Panc1 (cell line): ENCODE measurements at regions not wholly inside any gene's neighbourhood (a gene's known extent, or its start where the extent isn't known, plus 50 kb on each side); places are given as distances from the start of the nearest gene placed in this dataset.
A peak's percentile ranks its signal among the peaks of the same experiment; 100 is the strongest.

Experiments used
- ATAC-seq: fragments of 200-7000 bp; cut with Tn5 transposase; 2 replicates; pipeline ENCODE4 v1.9.1; 2020; ENCODE audit warnings: mild to moderate bottlenecking, moderate library complexity
- BruUV-seq: library from RNA; stranded (reverse); fragments of 400-500 nt; replicated peaks from 2 replicates; lab custom pipeline; 2021; lab: Mats Ljungman, UMichigan
- CTCF ChIA-PET: fragments of 300-600 bp; sonication (Branson Sonifier 250); formaldehyde crosslinking; loops from one replicate; lab custom pipeline; 2022; ENCODE audit warnings: antibody characterized with exemption; lab: Charles Lee
- POLR2A ChIA-PET: fragments of 300-600 bp; sonication (Branson Sonifier 250); formaldehyde crosslinking; loops from one replicate; lab custom pipeline; 2022; ENCODE audit warnings: antibody characterized with exemption; lab: Charles Lee
- DNase-seq: peaks from one replicate; pipeline ENCODE4 v3.0.0-alpha.2; 2010; ENCODE audit warnings: low read depth, low spot score
- H3K27ac ChIP-seq: 2 replicates; pipeline ENCODE4 v1.5.1; 2011; ENCODE audit warnings: mild to moderate bottlenecking, low read length, inconsistent platforms
- H3K27me3 ChIP-seq: fragments of 200-500 bp; sonication (Bioruptor generic); 2 replicates; pipeline ENCODE4 v1.6.0; 2014; ENCODE audit warnings: low read length, inconsistent platforms; ENCODE audit not compliant: control insufficient read depth, insufficient read depth
- H3K36me3 ChIP-seq: fragments of 200-500 bp; sonication (Bioruptor generic); 2 replicates; pipeline ENCODE4 v1.5.1; 2014; ENCODE audit warnings: inconsistent platforms, mild to moderate bottlenecking, low read length, moderate library complexity; ENCODE audit not compliant: control insufficient read depth, insufficient read depth
- H3K4me1 ChIP-seq: 2 replicates; pipeline ENCODE4 v1.5.1; 2011; ENCODE audit warnings: inconsistent platforms, mild to moderate bottlenecking, low read length, moderate library complexity; ENCODE audit not compliant: control insufficient read depth, insufficient read depth
- H3K4me3 ChIP-seq, 2 experiments: 2 replicates each; pipeline ENCODE4 v1.5.1; 2011 to 2012; ENCODE audit warnings: low read depth in 2 of 2, low read length in 2 of 2, mild to moderate bottlenecking in 2 of 2, inconsistent platforms in 1 of 2, moderate library complexity in 1 of 2
- H3K9me3 ChIP-seq: fragments of 200-500 bp; sonication (Bioruptor generic); 2 replicates; pipeline ENCODE4 v1.5.1; 2014; ENCODE audit warnings: low read depth, mild to moderate bottlenecking, inconsistent platforms, low read length, moderate library complexity; ENCODE audit not compliant: control insufficient read depth, insufficient read depth
- POLR2AphosphoS5 ChIP-seq: IDR thresholded peaks from 2 replicates; pipeline ENCODE4 v1.6.1; 2012; ENCODE audit warnings: mild to moderate bottlenecking, low read depth, low read length, moderate library complexity
- SIN3A ChIP-seq: IDR thresholded peaks from 2 replicates; pipeline ENCODE4 v1.6.1; 2012; ENCODE audit warnings: low read depth, mild to moderate bottlenecking, low read length, moderate library complexity, borderline replicate concordance; ENCODE audit not compliant: insufficient read depth
- TCF7L2 ChIP-seq: IDR thresholded peaks from 2 replicates; pipeline ENCODE4 v1.6.1; 2011; ENCODE audit warnings: mild to moderate bottlenecking, low read depth, low read length, inconsistent platforms
- in situ Hi-C: cut with HindIII; loops from 2 replicates; pipeline ENCODE4 v1.10.0; 2016; ENCODE audit warnings: low sequenced_read_pairs, low pct_unique_long_range_greater_than_20kb
- intact Hi-C: fragments of 100-400 bp; cut with micrococcal nuclease; formaldehyde crosslinking; loops from one replicate; pipeline ENCODE4 v1.10.0; 2022; ENCODE audit not compliant: unreplicated experiment
- TF ChIP-seq, protein P1 (sequence below), 2 experiments: IDR thresholded peaks; 2 replicates each; pipeline ENCODE4 v1.6.1; 2011 to 2012; ENCODE audit warnings: low read depth in 2 of 2, control low read depth in 1 of 2, low read length in 1 of 2, mild to moderate bottlenecking in 1 of 2, moderate library complexity in 1 of 2; ENCODE audit not compliant: insufficient read depth in 1 of 2
- TF ChIP-seq, protein P2 (sequence below): fragments of 450-650 bp; IDR thresholded peaks from 2 replicates; pipeline ENCODE4 v1.5.1; 2017; ENCODE audit warnings: mild to moderate bottlenecking

DNA sequence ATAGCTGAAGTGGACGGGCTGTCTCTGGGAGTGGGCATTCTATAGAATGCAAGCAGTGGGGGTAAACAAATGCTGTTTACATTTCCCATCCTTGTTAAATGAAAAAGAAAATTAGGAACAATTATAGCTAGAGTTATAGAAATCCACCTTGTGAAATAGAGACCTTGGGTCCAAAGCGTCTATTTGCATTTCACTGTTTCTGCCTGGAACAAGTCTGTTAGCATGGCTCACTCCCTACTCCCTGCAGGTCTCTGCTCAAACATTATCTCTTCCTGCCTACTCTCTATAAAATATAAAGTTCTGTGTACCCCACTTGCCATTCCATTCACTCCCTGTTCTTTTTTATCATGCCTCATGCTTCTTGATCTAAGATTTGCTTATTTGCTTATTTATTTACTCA, 975.7 kb upstream of the WWC1 start:
- Histone ChIP-seq H3K27me3 (no peaks in the 10 kb centered on the region), H3K36me3 (no peaks in the 10 kb centered on the region), H3K27ac (no peak overlapping the region), H3K9me3 (no peaks in the 10 kb centered on the region), H3K4me1 (no peaks in the 10 kb centered on the region), H3K4me3 (no peak overlapping the region)
- no TSS peak for BruUV-seq
- DNase-seq (no peak), ATAC-seq (no peak)
- ChIA-PET CTCF (no interaction called here), POLR2A (no interaction called here)
- in situ Hi-C loops (no loop called here), intact Hi-C loops (no loop called here)
- TF ChIP-seq, protein P1, sequence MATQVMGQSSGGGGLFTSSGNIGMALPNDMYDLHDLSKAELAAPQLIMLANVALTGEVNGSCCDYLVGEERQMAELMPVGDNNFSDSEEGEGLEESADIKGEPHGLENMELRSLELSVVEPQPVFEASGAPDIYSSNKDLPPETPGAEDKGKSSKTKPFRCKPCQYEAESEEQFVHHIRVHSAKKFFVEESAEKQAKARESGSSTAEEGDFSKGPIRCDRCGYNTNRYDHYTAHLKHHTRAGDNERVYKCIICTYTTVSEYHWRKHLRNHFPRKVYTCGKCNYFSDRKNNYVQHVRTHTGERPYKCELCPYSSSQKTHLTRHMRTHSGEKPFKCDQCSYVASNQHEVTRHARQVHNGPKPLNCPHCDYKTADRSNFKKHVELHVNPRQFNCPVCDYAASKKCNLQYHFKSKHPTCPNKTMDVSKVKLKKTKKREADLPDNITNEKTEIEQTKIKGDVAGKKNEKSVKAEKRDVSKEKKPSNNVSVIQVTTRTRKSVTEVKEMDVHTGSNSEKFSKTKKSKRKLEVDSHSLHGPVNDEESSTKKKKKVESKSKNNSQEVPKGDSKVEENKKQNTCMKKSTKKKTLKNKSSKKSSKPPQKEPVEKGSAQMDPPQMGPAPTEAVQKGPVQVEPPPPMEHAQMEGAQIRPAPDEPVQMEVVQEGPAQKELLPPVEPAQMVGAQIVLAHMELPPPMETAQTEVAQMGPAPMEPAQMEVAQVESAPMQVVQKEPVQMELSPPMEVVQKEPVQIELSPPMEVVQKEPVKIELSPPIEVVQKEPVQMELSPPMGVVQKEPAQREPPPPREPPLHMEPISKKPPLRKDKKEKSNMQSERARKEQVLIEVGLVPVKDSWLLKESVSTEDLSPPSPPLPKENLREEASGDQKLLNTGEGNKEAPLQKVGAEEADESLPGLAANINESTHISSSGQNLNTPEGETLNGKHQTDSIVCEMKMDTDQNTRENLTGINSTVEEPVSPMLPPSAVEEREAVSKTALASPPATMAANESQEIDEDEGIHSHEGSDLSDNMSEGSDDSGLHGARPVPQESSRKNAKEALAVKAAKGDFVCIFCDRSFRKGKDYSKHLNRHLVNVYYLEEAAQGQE (IDR thresholded peaks at IDR 0.05; ENCODE audit: insufficient read depth in 1 of 2, low read depth in 2 of 2, low read length in 1 of 2): no peak
- TF ChIP-seq POLR2AphosphoS5: no peak
- TF ChIP-seq, protein P2, sequence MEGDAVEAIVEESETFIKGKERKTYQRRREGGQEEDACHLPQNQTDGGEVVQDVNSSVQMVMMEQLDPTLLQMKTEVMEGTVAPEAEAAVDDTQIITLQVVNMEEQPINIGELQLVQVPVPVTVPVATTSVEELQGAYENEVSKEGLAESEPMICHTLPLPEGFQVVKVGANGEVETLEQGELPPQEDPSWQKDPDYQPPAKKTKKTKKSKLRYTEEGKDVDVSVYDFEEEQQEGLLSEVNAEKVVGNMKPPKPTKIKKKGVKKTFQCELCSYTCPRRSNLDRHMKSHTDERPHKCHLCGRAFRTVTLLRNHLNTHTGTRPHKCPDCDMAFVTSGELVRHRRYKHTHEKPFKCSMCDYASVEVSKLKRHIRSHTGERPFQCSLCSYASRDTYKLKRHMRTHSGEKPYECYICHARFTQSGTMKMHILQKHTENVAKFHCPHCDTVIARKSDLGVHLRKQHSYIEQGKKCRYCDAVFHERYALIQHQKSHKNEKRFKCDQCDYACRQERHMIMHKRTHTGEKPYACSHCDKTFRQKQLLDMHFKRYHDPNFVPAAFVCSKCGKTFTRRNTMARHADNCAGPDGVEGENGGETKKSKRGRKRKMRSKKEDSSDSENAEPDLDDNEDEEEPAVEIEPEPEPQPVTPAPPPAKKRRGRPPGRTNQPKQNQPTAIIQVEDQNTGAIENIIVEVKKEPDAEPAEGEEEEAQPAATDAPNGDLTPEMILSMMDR: no peak
- no peak for TF ChIP-seq SIN3A
- no peak for TF ChIP-seq TCF7L2

DNA sequence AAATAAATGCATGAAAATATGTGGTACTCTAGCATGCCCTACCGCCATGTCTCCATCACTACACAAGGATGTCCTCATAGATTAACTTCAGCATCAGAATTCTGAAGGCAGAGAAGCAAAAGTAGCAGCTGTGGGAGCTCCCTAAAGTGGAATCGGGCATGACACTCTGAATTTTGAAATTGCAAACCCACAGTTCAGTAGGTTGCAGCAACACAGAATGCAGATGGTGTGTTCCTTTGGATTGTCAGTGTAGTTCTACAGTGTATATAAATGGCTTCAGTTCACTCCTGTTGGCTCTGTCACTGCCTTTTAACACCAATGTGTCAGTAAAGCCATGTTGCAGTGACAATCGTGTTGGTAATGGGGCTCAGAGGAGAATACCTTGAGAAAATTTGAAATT, 973.6 kb upstream of the WWC1 start:
- ATAC-seq (no peak), DNase-seq (no peak)
- H3K27ac ChIP-seq: no peak overlapping the region
- no TSS peak for BruUV-seq
- H3K4me1 ChIP-seq: no peaks in the 10 kb centered on the region
- ChIA-PET POLR2A (no interaction called here), CTCF (no interaction called here)
- in situ Hi-C loops: no loop called here
- TF ChIP-seq, protein P2: peak; percentile 20
- no peak for TF ChIP-seq SIN3A
- no peaks in the 10 kb centered on the region for H3K9me3 ChIP-seq
- intact Hi-C loops: no loop called here
- no peaks in the 10 kb centered on the region for H3K36me3 ChIP-seq
- no peaks in the 10 kb centered on the region for H3K27me3 ChIP-seq
- H3K4me3 ChIP-seq: no peak overlapping the region

DNA sequence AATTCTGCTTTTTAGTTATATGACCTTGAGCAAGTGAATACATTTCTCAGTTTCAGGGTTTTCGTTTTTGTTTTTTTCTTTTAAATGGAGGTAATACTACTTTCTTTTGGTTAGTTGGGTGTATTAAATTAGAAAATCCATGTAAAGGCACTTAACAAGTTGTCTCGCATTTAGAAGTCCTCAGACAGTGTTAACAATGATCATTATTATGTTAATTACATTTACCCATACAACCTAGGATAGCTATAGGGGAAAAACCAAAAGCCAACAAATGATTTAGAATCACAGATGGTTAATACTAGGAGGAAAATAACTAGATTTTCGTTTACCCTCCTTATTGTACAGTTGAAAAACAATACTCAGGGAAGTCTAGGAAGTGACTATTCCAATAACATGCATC, 972.2 kb upstream of the WWC1 start:
- DNase-seq (no peak), ATAC-seq (no peak)
- no peak for TF ChIP-seq POLR2AphosphoS5
- TF ChIP-seq SIN3A: no peak
- TF ChIP-seq TCF7L2: no peak
- TF ChIP-seq, protein P2: no peak
- TF ChIP-seq, protein P1 (IDR thresholded peaks at IDR 0.05; ENCODE audit: insufficient read depth in 1 of 2, low read depth in 2 of 2, low read length in 1 of 2): no peak
- no TSS peak for BruUV-seq
- H3K9me3 ChIP-seq: no peaks in the 10 kb centered on the region
- intact Hi-C loops (no loop called here), in situ Hi-C loops (no loop called here)
- no peak overlapping the region for H3K4me3 ChIP-seq
- H3K27ac ChIP-seq: no peak overlapping the region
- no peaks in the 10 kb centered on the region for H3K36me3 ChIP-seq
- no peaks in the 10 kb centered on the region for H3K27me3 ChIP-seq
- ChIA-PET CTCF (no interaction called here), POLR2A (no interaction called here)
- no peaks in the 10 kb centered on the region for H3K4me1 ChIP-seq
